NCI-H146 treated with DMSO at 0.1 percent for 48 hours (cell line): ENCODE measurements at regions not wholly inside any gene's neighbourhood (a gene's known extent, or its start where the extent isn't known, plus 50 kb on each side); places are given as distances from the start of the nearest gene placed in this dataset.
"Not testable (repeated sequence)": the region's sequence is repeated elsewhere in the genome, so short reads cannot be mapped to it uniquely, and the experiment has no call there.

Experiments
- DNase-seq: peaks from one replicate; lab custom pipeline; 2025; ENCODE audit not compliant: unreplicated experiment; lab: John Stamatoyannopoulos, UW

DNA sequence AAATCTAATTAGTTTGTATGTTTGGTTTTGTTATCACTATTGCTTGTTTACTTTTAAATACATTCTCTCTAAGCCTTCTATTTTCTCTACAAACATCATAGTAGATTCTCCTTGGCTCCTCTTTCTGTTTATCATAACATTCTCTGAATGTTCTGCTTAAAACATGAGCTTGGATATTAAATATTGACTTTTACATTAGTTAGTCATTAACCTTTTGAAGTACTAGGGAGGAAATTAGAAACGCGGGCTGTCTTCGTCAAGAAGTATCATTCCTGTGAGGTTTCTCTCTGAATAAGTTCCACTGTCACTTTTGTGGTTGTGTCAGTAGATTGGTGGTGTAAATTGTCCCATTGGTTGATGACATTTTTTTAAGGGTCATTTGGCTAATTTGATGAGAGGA lies 821.5 kb downstream of the EFNA5 start:
- peak; percentile 38 for DNase-seq

DNA sequence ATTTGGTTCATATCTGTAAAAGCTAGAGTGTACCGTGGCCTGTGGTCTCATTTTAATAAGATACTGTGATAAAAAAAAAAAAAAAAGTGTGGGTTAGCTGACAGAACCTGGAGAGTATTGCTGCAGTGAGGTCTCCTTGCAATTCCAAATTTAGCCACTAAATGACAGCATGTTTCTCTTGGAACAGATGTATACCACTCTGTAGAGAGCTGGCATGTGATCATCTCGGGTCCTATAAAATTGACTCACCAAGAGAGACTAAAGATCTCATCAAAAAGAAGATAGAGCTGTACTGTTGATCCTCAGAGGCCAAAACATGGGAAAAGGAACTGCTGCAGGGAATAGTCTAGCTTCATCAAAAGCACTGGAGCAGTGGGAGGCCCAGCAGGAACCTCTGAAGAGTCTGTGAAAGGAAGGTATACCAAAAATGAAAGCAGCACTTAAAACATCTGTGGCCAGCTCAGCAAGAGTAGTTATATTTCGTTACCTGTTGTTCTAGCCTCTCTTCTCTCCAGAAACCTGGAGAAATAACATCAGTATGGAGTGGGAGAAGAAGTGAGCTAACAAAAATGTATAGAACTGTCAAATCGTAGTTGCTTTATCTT lies 826.8 kb downstream of the EFNA5 start:
- DNase-seq, result no peak

DNA sequence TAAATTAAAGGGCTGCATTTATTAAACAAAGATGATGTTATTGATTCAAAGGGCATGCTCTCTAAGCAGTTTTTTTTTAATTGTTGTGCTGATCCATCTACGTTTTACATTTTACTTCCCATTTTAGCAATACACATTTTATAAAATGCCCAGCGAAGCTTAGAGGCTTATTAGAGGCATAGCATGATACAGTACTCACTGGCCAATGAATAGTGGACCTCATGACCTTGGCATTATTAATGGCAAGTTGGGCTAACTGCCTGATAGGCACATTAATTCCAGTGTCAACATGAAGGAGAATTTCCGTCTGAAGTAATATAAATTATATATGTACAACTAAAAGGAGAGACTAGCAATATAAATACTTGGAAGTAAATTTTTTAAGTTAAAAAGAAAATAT lies 837.2 kb downstream of the EFNA5 start:
- peak; percentile 64 for DNase-seq

DNA sequence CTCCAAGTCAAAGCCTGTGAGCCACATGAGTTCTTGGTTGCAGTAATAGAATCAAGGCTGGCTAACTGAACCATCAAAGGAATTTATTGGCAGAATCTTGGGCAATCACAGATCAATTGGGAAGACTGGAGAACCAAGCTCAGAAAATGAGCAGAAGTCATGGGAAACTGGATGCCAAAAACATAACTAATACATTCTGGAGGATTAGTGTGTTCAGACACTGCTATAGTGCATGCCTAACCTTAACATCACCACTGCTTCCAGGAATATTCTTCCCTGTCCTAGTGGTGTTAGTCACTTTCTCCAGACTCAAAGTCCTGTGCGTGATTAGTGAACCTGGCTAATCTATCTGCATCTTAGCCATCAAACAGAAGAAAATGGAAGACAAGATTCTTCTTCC lies 843.7 kb downstream of the EFNA5 start:
- DNase-seq, result no peak

DNA sequence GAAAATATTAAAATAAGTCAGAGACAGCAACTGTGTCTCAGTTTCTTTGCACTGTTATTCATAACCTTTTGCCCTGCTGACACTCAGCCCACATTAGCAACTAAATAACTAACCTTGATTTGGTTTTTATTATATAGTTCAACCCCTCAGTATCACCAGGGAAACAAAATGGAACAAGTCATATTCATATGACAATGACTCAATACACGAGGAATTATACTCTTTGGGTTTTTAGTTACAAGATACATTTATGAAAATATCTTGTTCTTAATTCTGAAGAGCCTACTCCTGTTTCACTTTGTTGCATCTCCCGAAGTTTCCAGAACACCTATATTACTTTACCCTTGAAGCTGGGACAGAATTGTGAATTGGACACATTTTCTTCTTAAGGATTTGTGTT lies 845.4 kb downstream of the EFNA5 start:
- DNase-seq, result no peak

DNA sequence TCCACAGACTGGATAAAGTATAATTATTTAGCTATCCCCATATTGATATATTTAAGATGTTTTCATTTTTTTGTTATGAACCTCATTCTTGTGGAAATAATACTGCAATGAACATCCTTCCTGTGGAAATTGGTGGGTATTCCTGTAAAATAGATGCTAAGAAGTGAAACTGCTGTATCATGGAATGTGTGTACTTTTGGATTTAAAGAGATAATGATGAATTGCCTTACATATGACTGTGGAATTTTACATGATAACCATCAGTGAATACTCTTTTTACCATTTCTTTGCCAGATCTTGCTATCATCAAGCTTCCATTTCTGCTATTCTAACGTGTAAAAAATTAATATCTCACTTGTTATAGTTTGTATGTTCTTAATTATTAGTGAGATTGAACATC lies 847.9 kb downstream of the EFNA5 start:
- no peak for DNase-seq

DNA sequence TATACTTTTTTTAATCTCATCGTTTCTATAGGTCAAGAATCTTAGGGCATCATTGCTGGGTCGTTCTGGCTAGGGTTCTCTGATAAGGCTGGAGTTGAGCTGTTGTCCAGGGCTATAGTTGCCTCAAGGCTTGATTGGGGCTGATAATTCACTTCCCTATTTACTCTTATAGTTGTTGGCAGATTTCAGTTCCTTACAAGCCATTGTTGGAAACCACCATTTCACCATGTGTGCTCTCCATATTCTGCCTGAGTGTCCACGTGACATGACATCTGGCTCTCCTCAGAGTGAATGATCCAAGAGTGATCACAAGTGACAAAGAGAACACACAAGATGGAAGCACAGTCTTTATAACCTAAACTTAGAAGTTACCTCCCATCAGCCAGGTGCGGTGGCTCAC lies 852.2 kb downstream of the EFNA5 start:
- DNase-seq, result no peak

DNA sequence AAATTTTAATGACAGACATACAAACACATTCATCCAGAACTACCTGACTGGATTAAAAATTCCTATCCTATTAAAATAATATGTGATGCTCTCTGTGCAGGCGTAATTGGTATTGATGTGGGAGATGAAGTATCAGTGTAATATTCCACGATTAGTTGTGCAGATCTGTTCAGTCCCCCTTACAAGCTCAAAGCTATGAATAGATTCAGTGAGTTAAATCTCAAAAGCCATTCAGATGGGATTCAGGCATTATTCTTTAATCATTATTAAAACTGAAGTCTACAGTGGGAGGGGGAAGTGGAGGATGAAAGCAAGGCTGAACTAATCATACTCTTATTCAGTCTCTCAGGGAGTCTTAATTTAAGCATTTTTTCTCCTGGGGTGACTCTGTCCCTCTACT lies 855.8 kb downstream of the EFNA5 start:
- DNase-seq, result no peak

DNA sequence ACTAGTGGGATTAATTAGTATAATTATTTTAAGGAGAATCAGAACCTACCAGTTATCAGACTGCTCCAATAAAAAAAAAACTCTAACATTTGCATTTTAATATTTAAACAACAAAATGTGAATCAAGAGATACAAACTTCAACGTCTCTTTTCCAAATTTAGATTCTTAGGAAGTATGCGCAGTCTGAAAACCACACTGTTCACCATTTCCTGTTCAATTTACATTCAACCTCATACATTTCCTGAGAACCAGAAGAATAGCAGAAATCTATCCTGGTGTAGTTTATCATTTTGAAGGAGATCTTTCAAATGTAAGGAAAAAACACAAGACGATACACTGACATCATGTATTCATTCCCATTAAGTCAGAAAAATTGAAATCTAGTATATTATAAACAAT lies 869.2 kb downstream of the EFNA5 start:
- DNase-seq, result no peak

DNA sequence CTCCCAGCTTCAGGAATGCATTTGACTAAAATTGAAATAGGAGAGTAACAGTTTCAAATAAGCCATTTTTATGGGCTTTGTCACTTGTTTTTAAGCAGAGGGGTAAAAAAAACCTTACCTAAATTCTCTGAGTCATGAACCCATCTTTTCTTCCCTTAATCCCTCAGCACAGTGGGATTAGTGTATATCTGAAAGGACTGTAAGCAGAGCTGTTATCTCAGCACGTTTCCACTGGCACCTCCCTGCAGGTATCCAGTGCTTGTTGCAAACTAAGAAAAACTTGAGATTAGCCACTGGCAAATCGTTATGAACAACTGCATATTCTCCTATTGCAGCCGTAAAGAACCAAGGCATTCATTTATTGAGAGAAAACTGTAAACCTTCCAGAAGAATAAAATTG lies 872.7 kb downstream of the EFNA5 start:
- DNase-seq, result no peak

DNA sequence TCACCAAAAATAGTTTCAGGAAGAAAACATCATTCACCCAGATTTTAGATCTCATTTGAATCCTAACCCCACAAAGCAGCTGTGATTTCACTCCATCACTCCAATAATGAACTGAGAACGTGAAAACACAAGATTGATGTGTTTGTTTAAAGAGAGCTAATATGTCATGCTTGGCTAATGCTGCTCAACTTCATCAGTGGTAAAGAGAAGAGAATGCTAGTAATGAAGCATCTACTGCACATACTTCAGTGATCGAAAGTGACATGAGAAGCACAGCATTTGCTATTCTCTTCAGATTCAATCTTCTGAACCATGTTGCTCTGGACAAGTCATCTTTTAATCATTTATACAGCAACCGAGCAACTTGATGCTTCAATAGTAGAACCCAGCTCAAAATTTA lies 874.7 kb downstream of the EFNA5 start:
- DNase-seq, result no peak

DNA sequence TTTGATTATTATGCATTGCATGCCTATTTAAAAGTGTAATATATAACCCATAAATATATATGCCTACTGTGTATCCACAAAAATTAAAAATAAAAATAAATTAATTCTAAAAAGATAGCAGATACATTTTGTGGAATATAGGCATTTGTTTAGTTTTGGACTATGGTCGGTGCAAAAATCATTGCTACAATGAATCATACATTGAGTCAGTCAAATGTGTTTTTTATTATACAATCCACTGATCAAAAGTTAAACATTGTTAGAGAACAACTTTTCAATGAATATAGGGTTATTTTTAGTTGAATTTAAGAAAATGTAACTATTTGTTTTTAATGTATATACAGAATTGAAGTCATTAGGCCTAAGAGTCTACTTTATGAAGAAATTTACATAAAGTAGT lies 885.9 kb downstream of the EFNA5 start:
- no peak for DNase-seq

DNA sequence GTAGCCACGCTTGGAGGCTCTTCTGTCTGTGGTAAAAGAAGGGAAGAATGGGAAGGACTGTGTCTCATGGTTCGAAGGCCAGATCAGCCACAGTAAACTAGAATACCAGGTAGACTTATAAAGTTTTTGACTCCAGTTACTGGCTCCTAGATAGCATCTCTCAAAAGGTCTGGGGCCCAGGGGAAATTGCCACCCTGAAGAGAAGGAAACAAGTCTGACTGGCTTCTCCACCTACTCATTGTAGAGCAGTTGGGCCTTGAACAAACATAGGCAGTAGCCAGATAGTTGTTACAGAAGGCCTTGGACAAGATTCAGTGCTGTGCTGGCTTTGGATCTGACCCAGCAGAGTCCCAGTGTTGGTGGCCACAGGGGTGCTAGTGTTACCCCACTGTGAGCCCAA lies 890.4 kb downstream of the EFNA5 start:
- DNase-seq, result no peak

DNA sequence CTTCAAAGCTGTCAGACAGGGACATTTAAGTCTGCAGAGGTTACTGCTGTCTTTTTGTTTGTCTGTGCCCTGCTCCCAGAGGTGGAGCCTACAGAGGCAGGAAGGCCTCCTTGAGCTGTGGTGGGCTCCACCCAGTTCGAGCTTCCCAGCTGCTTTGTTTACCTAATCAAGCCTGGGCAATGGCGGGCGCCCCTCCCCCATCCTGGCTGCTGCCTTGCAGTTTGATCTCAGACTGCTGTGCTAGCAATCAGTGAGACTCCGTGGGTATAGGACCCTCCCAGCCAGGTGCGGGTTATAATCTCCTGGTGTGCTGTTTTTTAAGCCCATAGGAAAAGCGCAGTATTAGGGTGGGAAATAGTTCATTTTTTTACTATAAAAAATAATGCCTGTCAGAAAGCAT lies 894.2 kb downstream of the EFNA5 start:
- not testable (repeated sequence) for DNase-seq

DNA sequence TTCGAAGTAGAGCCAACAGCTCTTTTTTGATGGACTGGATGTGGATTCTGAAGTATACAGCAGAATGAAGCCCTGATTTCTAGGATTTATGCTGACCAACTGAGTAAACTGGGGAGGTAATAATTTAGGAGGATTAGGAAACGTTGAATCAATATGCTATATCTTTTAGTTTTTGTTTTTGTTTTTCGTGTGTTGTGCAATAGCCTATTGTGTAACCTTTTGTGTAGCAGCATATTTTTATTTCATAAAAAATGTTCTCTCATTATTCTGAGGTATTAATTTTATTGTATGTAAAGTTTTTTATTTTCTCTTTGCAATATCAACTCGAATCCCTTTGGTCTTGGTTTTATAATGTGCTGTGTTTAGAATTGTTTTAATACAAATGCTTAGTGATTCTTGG lies 902.3 kb downstream of the EFNA5 start:
- no peak for DNase-seq

DNA sequence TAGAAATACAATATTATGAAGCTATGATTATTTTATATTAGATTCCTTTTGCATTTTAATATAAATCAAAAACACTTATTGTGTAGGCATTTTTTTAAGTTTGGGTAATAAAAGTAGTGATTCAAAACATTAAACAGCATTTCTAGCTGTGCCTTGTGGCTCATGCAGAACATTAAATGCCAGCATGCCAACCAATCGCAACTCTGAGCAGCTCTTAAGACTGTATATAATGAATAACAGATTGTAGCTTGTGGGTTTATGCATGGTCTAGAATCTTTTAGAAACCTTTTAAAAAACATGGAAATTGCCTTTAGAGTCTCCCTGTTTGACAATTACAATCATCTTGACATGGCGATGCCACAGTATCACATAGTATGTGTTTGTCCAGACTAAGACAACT lies 903.8 kb downstream of the EFNA5 start:
- no peak for DNase-seq

DNA sequence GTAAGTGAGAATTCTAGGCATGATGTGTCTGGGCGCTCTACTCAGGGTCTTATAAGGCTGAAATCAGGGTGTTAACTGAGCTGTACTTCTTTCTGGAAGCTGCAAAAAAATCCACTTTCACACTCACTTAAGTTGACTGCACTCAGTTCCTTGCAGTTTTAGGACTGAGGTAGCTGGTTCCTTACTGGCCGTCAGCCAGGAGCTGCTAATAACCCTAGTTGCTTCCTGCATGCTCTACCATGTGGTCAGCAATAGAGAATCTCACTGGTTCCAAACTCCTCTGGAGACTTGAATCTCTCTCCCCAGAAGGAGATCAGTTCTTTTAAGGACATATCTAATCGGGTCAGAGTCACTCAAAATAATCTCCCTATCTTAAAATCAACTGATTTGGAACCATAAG lies 911.2 kb downstream of the EFNA5 start:
- no peak for DNase-seq

DNA sequence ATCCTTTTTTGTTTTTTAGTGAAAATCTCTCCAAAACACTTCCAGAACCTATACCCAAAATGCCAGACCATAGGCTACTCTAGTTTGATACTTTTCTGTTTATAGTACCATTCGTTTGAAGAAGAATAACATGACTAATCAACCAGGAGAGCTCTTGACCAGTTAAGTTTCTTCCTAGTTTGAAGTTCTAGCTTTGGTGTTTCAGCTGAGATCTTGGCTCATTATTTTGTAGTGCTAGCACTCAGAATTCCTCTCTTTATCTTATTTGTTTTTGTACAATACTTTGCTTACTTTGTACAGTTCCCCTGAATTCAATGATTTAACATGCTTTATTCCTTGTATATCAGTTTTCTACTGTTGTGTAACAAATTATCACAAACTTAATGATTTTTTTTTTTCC lies 911.6 kb downstream of the EFNA5 start:
- DNase-seq, result no peak

DNA sequence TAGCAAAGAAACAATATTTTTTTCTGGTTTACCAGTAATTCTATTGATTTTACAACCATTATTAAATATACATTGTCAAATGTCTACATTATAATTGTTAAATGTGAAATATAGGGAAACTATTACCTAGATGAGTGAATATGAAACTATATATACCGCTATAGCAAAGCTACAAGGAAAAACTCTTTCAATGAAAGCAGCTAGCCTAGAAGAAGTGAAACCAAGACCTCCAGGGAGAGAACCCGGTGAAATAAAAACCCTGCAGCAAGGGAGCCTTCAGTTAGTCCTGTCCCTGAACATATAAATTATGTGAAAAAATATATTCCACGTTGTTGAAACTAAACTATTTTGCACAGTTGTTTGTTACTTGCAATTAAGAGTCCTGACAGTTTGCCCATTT lies 913.1 kb downstream of the EFNA5 start:
- no peak for DNase-seq

DNA sequence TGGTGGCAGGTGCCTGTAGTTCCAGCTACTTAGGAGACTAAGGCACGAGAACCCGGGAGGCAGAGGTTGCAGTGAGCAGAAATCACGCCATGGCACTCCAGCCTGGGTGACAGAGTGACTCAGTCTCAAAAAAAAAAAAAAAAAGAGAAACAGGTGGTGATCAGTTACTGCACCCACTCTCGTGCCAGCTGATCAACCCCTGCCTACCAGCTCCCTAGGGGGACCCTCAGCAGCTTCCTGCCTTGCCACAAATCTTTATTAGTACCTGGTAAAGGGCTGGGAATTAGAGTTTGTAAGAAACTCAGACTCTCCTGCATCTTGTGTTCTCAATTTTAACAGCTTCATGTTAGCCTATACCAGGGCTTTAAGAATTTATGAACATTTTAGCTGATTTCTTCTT lies 914.9 kb downstream of the EFNA5 start:
- no peak for DNase-seq

DNA sequence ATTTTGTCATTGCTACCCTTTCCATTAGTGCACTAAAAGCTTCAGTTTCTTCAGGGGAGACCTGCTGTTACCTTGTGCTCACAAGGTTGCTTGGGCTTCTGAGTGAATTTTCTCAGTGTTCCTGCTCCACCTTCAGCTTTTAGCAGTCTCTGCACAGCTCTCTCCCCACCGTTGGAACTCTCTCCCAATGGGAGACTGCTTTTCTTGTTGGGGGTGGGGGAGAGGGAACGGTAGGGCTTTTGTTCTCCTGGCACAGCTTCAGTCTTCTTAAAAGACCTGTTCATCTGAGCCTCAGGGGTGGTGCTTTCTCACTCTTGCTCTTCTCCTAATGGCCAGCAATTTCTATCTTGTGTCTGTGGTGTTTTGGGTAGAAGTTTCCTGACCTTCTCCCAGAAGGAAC lies 915.7 kb downstream of the EFNA5 start:
- DNase-seq, result no peak

DNA sequence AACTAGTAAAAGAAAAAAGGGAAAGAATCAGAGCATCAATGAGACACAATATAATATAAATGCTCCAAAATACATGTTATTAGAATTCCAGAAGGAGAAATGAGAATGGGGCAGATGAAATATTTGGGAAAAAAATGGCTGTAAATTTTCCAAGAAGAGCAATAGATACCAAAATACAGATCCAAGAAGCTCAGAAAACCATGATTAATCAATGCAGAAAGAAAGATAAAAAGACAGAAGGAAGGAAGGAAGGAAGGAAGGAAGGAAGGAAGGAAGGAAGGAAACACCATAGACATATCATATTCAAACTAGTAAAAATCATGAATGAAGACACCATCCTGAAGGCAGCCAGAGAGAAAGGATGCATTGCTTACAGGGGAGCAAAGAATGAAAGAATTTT lies 920.9 kb downstream of the EFNA5 start:
- DNase-seq, result no peak

DNA sequence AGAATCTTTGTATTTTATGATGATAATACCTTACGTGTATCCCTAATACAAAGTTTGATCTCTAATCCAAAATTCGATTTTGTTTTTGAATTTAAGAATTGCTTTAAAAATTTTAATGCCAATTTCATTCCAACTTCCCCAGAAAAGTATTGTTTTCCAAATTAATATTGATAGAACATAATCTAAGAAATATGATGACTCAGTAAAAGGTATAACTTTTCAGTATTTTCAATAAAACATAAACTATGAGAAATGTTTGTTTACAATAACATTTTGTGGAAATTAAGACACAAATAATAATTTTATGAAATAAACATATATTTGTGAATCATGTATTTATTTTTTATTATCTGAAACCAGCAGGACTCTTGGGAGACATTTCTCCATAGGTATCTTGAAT lies 931.6 kb downstream of the EFNA5 start:
- DNase-seq, result no peak

DNA sequence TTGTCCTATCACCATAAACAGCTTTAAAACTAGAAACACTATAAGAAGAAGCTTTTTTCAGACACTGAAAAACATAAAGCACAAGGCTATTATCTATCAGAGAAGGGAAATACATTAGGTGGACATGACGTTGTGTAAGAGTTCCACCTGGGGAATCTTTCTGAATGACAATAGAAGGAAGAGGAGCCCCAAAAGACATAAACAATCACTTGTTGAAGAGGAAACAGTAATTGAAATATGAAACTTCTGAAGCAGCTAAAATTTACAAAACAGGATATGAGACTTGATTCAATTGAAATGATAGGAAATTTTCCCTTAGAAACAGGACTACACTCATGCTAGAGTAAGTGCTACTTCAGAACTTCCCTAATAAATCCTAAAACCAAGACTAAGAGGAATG lies 933.6 kb downstream of the EFNA5 start:
- no peak for DNase-seq
